DMS114 treated with DMSO at 0.1 percent for 48 hours (cell line): ENCODE measurements at regions not wholly inside any gene's neighbourhood (a gene's known extent, or its start where the extent isn't known, plus 50 kb on each side); places are given as distances from the start of the nearest gene placed in this dataset.

Source experiments
- DNase-seq: peaks from one replicate; lab custom pipeline; 2025; ENCODE audit not compliant: unreplicated experiment; lab: John Stamatoyannopoulos, UW

- DNase-seq, result no peak
Observed at GRCh38 chr15:69652751-69653305, 200.2 kb downstream of the RPLP1 start.

- DNase-seq, result no peak
Observed at GRCh38 chr15:69653306-69653705, 200.7 kb downstream of the RPLP1 start.

- DNase-seq, result no peak
Observed at GRCh38 chr15:69653846-69654245, 201.2 kb downstream of the RPLP1 start.

GRCh38 chr15:69656271-69657030 lies 203.8 kb downstream of the RPLP1 start:
- DNase-seq, result no peak

- DNase-seq, result no peak
Observed at GRCh38 chr15:69657626-69658025, 205.0 kb downstream of the RPLP1 start.

GRCh38 chr15:69658411-69658945 lies 205.9 kb downstream of the RPLP1 start:
- DNase-seq, result no peak

- DNase-seq, result no peak
Observed at GRCh38 chr15:69659454-69660050, 206.9 kb downstream of the RPLP1 start.

GRCh38 chr15:69660114-69660513 lies 207.5 kb downstream of the RPLP1 start:
- DNase-seq, result no peak

- DNase-seq, result no peak
Observed at GRCh38 chr15:69660658-69661405, 208.2 kb downstream of the RPLP1 start.

GRCh38 chr15:69661446-69661845 lies 208.8 kb downstream of the RPLP1 start:
- no peak for DNase-seq

GRCh38 chr15:69661871-69662644 lies 209.4 kb downstream of the RPLP1 start:
- DNase-seq, result no peak

GRCh38 chr15:69662645-69663000 lies 210.0 kb downstream of the RPLP1 start:
- no peak for DNase-seq

- no peak for DNase-seq
Observed at GRCh38 chr15:69663441-69663840, 210.8 kb downstream of the RPLP1 start.

- no peak for DNase-seq
Observed at GRCh38 chr15:69663982-69664381, 211.4 kb downstream of the RPLP1 start.

GRCh38 chr15:69664572-69665571 lies 212.3 kb downstream of the RPLP1 start:
- no peak for DNase-seq

GRCh38 chr15:69665641-69666111 lies 213.1 kb downstream of the RPLP1 start:
- DNase-seq, result no peak

GRCh38 chr15:69666441-69666882 lies 213.8 kb downstream of the RPLP1 start:
- no peak for DNase-seq

- no peak for DNase-seq
Observed at GRCh38 chr15:69666921-69667811, 214.5 kb downstream of the RPLP1 start.
